ENCODE measurements at regions not wholly inside any gene's neighbourhood (a gene's known extent, or its start where the extent isn't known, plus 50 kb on each side); places are given as distances from the start of the nearest gene placed in this dataset.

DNA sequence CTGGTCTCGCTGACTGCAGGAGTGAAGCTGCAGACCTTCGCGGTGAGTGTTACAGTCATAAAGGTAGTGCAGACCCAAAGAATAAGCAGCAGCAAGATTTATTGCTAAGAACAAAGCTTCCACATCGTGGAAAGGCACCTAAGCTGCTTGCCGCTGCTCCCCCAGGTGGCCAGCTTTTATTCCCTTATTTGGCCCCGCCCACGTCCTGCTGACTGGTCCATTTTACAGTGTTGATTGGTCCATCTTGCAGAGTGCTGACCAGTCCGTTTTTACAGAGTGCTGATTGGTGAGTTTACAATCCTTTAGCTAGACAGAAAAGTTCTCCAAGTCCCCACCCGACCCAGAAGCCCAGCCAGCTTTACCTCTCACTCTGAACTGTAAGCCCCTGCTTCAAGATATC is 227.8 kb downstream of the ABCC12 start:
- TF ChIP-seq POLR2A (IDR thresholded peaks at IDR 0.05; ENCODE audit: low read length) (no peak), GATA1 (IDR thresholded peaks at IDR 0.05; ENCODE audit: low read depth, low read length) (no peak)

All from erythroblast (primary cell).